NCI-H526 (cell line): ENCODE measurements at regions not wholly inside any gene's neighbourhood (a gene's known extent, or its start where the extent isn't known, plus 50 kb on each side); places are given as distances from the start of the nearest gene placed in this dataset.

Source experiments
- DNase-seq, 2 experiments: peaks; one replicate each; lab custom pipeline; 2025; lab: John Stamatoyannopoulos, UW

DNA sequence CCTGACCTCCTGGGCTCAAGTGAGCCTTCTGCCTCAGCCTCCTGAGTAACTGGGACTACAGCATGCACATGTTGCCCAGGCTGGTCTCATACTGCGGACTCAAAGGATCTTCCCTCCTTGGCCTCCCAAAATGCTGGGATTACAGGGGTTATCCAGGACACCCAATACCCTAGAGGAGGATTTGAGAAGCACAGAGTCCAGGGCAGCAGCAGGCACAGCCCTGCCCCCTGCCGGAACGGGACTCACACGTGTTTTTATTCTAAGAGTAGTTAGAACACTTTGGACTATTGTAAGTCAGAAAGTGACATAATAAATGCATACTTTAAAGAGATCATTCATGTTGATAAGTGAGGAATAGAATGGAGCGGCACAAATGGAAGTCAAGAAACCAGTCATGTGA lies 80.2 kb downstream of the C6orf118 start:
- no peak for DNase-seq

DNA sequence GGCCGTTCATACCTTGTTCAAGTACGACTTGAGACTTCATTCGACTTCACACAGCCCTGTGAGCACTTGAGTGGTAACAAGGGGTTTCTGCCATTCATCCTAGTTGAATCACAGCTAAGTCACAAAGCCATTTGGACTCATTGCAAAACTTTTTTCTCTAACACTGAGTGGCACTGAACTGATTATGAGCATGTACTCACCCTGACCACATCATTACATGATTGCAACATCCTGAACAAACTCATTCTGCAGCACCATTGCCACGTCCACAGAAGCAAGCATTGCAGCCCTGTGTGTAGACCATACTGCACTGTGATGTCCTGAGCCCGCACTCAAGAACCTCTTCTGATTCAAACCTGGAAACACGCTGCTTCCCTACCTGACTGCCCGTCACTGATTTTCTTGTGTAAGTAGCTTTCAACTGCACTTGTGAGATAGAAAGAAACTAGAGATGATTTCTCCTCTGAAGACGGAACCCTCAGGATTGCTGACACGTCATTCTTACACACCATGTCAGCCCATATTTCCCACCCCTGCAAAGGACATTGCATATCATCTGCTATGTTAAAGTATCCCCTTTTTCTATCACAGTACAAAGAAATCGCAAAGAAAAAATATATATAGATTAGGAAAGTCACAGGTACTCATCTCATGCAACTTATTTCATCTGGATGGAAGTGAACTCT lies 81.6 kb downstream of the C6orf118 start:
- no peak for DNase-seq

DNA sequence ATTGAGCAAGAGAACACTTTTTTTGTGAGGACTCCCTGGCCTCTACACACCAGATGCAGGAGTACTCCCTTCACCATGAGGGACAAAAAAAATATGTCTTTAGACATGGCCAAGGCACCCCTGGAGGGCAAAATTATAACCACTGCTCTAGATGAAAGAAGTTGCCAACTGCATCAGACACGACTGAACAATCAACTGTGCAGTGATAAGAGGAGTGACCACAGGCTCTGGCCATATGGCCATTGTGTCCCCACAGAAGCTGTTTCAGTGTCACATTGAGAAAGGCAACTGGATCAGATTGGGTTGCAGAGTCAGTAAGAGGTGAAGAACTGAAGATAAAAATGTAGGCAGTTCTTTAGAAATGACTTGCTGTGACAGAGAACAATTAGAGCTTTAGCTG lies 85.7 kb downstream of the C6orf118 start:
- no peak for DNase-seq

DNA sequence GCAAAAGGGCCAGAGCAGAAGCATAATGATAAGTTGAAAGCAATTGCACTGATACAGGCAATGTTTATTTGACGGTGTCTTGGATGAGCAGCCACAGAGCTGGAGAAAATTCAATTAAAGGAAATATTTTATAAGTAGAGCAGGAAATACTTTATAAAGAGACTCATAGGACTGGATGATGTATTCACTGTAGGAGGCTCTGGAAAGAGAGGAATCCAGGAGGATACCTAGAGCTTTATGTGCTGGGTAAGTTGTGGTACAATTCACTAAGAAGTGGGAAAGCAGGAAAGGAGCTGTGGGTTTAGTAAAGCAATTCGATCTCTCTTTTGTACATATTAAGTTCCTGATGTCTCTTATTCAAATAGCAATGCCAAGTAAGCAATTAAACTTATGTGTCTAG lies 86.3 kb downstream of the C6orf118 start:
- DNase-seq, result no peak

DNA sequence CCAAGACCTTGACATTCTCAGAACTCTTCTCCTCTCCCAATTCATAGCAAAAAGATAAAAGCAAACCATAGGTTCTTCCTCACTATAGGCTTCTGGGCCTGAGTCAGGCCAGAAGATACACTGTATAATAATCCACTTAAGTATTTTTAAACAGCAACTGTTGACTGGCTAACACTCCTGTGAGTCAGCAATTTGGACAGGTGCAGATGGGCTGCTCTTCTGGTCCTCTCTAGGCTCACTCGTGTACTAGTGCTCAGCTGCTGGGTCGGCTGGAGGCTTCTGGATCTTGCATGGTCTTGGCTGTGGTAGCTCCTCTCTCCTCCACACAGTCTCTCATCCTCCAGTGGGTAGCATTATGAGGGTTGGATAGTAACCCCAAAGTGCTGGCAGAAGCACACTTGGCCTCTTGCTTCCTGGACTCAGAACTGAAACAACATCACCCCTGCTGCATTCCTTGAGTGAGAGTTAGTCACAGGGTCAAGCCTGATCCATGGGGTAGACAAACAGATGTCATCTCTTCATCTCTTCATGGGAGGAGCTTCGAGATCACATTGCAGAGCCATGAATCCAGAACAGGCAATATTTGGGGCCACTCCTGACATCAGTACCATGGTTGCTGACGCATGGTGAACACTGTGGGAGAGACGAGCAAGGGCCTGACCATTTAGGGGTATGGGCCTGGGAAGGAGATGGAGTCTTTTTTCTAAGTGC lies 86.9 kb downstream of the C6orf118 start:
- DNase-seq, result no peak

DNA sequence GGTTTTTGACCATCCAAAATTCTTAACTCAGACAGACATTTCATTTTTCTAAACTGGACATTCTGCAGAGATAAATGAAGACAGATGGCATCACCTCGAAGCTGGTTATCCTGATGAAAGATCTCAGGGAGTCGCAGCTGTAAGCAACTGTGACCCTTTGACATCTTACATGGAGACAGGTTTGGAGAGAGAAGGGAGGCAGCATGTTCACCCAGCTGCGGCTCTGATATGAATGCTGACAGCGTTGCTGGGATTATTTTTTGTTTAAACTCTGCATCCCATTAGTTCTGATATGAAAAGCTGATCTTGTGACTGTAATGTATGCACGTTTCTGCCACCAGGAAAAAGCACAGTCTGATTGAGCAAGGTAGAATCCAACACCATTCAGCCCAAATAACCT lies 89.4 kb downstream of the C6orf118 start:
- no peak for DNase-seq

DNA sequence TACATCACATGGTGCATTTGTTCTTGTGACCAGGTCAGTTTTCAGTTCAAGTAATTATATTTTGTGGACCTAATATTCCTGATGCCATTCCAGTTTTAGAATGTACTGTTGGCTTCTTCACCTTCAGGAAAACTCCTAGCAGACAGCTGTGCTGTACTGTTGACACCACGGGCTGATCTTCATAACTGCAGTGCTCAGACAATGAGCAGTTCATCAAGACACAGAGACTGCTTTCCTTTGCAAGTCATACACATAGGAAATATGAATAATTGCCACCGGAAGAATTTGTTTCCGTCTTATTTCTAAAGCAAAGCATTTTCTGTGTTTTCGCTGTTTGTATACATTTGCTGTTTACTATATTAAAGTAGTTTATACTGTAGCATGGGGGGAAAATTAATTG lies 89.8 kb downstream of the C6orf118 start:
- no peak for DNase-seq

DNA sequence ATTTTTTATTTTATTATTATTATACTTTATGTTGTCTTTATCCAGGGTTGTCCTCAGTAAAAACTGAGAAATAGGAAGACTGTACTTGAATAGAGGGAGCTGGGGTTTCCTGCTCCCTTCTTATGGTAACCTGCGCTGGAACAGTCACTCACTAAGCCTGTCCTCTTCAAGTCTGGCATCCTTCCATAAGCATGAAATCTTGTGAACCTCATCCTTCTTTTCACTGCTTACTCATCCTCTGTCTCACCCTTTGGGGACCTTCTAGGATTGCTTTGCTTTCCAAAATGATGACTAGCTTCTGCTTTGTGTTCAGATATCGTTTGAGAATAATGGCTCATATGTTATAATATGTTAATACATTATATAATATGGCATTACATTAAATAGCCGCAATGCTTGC lies 90.6 kb downstream of the C6orf118 start:
- DNase-seq, result no peak

DNA sequence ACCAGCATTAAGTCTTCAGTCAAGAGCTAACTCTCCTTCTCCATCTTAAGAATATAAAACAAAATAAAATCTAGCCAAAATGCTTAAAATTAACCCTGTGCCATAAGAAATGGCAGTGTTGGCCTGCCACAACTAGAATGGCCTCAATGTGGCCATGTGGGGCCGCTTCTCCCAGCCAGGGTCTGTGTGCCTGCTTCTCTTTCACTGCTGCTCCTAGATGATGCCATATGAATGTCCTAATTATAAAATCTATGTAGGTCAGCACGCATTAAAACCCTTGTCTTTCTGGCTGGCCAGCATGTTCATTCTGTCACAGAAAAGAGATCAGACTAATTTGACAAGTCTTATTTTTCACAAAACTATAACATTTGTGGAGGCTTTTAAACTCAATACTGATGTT lies 102.6 kb downstream of the C6orf118 start:
- no peak for DNase-seq

DNA sequence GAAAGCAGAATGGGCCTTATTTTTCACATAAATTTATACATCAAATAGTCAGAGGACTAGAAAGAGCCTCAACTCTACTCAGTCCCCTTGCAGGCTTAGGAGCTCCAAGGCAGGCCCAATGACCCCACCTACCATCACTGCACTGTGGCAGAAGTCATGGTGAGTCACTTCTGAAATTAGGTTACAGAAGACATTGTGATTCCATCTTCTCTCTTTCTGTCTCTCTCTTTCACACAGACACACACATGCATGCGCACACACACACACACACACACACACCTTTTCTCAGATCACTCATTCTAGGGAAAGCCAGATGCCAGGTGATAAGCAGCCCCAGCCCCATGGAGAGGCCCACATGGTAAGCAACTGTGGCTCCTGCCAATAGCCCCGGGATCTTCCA lies 103.8 kb downstream of the C6orf118 start:
- DNase-seq, result no peak

DNA sequence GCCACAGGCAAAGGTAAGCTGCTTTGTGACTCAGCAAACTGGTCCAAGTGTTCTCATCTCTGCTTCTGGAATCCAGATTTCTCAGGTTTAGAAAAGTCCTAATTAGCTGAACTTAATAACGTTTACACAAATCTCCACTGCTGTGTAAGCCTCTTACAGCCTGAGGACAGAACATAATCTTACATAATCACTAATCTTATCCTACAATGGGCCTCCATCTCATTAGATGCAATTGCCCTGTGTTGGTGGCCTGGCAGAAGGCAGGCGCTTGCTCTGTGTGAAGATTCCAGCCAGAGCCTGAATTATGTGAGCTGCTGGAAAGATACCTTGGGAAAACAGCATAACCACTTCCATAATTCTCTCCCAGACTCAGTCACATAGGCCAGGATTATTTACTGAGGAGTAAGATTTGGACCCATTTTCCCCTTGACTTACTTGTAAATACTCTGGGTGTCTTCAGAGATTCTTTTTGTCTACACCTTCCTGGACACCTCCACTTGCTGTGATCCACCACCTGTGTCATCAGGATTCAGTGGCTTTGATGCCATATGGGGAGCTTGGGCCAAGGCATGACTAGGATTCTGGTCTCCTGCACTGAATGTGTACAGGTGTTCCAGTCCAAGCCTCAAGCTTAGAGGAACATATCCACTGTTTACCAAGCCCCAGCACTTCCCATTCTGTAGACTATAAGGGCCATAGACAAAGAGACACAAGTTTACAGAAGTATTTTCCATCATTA lies 104.4 kb downstream of the C6orf118 start:
- no peak for DNase-seq

DNA sequence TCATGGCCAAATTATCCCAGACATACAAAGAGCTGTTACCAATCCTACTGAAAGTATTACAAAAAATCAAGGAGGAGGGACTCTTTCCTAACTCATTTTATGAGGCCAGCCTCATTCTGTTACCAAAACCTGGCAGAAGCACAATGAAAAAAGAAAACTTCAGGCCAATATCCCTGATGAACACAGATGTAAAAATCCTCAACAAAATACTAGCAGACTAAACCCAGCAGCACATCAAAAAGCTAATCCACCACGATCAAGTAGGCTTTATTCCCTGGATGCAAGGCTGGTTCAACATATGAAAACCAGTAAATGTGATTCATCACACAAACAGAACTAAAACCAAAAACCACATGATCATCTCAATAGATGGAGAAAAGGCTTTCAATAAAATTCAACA lies 109.2 kb downstream of the C6orf118 start:
- DNase-seq, result no peak

DNA sequence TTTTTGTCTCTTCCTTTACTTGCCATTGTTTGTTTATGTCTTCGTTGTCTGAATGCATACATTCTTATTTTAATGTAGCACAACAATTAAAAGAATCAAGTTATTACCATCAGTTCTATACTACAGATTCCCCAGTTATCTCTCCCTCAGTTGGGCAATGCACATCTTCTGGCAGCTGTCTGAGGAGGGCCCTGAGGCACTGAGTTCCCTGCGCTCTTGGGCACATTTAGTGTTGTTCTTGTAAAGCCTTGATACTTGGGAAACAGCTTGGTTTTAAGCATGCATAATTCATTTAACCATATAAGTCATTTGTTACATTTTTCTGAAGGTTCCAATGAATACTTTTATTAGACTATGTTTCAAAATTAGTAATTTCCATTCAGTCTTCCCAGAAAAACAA lies 117.9 kb downstream of the C6orf118 start:
- DNase-seq, result no peak

DNA sequence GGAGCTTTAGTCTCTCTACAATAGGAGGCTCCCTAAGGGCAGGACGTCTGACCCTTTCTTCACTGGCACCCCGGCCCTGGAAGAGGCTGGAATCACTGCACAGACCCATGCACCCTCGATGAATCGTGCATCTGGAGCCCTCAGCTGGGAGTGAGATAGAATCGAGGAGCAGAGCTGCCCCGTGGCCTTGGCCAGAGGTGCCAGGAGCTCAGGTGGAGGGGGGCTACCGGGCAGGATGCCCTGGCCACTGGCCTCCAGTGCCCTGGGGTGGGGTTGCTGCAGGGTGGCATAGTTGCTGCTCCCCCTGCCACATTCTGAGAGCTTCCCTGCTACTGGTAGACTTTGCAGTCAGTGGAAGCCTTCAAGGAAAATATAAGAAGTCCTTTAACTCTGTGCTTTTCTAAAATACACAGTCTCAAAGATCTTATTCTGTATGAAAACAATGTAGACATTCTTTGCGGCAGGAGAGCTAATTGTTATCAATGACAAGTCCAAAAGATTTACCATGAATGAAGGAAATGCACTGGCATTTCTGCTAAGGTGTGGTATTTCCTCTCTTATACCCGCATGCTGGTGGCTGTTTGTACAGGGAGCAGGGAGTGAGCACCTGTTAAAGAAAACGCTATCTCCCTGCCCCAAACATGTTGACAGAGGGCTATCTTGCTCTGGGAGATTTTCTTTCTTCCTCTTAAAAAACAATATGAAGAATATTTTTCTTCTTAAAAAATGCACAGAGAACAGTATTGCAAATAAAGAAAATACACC lies 122.8 kb downstream of the C6orf118 start:
- DNase-seq, result no peak

DNA sequence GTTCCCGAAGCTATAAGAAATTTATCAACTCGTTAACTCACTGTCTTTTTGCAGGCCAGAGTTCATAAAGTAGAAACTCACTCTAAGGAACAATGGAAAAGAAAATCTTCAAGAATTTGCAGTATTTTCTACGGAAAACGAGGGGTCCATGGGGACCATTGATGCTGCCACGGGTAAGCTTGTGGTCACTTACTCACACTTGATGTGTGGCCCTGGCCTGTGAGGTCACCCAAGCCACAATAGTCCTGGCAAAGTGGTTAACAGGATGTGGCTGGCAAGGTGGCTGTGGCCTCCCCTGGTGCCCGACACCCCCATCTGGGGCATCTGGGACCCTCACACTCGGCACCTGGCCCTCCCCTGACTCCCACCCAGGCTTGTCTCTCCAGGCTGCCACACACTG lies 123.4 kb downstream of the C6orf118 start:
- no peak for DNase-seq

DNA sequence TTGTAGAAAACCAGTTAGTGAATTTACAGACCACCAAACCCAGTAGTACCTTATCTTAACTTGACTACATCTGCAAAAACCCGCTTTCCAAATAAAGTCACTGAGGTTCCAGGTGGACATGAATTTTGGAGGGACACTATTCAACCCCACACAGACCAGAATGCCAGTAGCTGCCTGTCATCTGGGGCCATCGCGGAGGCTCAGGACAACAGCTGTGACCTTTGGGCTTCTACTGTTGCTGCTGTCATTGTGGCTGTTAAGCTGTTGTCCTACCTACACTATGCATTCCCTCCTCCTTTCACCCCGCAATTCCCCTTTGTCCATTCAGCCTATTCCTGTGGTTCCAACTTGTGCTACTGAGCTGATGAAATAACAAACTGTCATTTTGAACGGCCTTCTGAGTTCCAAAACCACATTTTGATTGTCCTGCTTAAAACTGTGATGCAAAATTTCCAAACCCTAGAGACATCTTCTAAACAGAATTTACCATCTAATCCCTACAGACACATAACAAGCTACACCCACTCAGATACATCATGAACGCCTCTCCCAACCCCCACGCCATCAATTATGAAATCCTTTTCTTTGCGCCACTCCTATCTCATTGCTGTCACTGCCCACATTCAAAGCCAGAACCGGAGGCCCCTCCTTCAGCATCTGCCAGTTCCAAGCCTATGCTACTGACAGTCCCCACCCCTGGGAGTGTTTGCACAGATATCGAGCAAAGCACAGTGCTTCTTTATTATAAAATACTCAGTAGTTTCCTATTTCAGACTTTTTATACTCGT lies 125.0 kb downstream of the C6orf118 start:
- DNase-seq, result no peak

DNA sequence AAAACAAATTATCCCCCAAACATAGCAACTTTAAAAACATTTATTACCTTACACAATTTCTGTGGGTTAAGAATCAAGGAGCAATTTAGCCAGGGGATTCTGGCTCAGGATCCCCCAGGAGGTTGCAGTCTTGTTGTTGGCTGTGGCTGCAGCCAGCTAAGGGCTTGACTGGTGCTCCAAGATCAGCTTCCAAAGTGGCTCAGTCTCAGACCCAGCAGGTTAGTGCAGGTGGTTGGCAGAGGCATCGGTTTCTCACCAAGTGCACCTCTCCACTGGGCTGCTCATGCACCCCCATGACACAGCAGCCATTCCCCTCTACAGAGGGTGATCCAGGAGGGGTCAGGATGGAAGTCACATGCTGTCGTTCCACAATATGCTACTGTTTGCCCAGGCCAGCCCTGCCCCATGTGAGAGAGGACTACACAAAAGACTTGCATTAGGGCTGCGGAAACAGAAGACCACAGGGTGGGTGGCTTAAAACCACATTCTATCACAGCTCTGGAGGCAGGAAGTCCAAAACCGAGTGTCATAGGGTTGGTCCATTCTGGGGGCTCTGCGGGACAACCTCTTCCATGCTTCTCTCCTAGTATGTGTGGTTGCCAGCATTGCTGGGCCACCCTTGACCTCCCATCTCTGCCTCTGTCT lies 125.8 kb downstream of the C6orf118 start:
- no peak for DNase-seq

DNA sequence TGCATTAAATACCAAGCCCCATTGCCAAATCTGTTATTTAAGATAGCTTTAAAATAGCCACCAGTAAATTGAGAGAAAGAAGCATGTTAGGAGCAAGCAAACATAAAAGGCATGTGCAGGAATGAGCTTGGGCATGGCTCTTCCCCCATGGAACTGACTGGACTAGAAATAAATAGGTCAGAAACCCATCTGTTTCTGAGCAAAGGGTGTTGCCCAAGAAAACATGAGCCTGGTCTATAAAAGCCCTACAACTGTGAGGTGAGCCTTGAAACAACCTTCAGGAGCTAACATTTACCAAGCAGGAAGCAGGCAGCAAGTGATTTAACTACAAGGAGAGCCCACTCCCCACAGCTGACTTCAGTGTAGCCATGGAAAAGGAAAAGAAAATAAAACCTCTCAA lies 126.3 kb downstream of the C6orf118 start:
- no peak for DNase-seq

DNA sequence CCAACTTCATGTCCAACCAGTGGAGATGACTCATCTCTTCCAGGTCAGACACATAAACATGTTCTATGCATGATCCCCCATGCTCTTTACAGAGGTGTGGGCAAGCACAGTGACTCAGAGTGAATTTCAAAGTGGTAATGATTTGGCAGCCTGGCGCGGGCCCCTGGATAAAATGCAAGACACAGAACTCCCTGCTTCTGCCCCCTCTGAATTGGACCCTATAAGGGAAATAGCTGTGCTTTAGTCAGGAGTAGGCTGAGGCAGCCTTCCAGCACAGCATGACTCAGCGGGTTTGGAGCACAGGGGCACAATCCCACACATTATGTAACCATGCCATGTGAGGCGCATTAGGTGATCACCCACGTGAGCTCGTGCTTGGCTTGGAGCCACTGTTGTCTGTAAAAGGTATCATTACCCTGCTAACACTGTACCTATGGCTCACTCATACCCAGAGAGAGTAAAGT lies 127.4 kb downstream of the C6orf118 start:
- no peak for DNase-seq

DNA sequence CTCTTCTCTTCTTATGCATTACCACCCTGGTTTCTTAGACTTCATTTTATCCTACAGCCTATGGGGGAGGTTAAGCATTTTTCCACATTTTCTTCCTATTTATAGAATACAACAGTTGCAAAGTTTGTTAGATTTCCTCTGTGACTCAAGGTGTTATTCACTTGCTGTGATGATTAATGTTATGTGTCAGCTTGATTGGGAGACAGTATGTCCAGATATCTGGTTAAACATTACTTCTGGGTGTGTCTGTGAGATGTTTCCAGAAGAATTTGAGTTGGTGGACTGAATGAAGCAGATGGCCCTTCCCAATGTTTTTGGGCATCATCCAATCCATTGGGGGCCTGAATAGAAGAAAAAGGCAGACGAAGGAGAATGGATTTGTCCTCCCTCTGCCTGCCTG lies 131.3 kb downstream of the C6orf118 start:
- no peak for DNase-seq

DNA sequence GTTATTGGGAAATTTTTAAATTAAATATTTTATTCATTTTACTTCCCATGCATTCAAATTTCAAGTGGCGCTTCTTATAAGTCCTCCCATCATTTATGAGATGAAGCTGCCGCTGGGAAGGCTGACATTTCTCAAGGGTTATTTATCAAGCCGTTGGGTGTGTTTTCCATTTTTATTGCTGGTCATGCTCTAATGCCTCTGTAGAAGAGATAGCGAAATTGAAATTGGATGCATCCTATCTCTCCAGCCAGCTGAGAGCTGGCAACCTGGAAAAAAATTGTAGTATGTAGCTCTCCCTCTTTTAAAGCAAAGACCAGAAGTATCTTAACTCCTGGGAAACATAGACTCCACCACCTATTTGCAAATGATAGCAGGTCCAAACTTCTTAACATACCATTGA lies 135.9 kb downstream of the C6orf118 start:
- peak; percentile 46 to 57 for DNase-seq
